NCI-H82 (cell line): ENCODE measurements at regions not wholly inside any gene's neighbourhood (a gene's known extent, or its start where the extent isn't known, plus 50 kb on each side); places are given as distances from the start of the nearest gene placed in this dataset.

Source experiments
- DNase-seq: peaks from one replicate; lab custom pipeline; 2025; lab: John Stamatoyannopoulos, UW

- DNase-seq: no peak
Observed at GRCh38 chr1:163877016-163877415, 555.3 kb downstream of the NUF2 start.

GRCh38 chr1:163885510-163885909 lies 563.8 kb downstream of the NUF2 start:
- no peak for DNase-seq

- DNase-seq: no peak
Observed at GRCh38 chr1:163896001-163896400, 574.2 kb downstream of the NUF2 start.

- DNase-seq: no peak
Observed at GRCh38 chr1:163897412-163898155, 575.8 kb downstream of the NUF2 start.

GRCh38 chr1:163906283-163906682 lies 584.5 kb downstream of the NUF2 start:
- DNase-seq: no peak

- DNase-seq: no peak
Observed at GRCh38 chr1:163912170-163912884, 590.6 kb downstream of the NUF2 start.

- DNase-seq: no peak
Observed at GRCh38 chr1:163914785-163915413, 593.1 kb downstream of the NUF2 start.

- peak; percentile 32 for DNase-seq
Observed at GRCh38 chr1:163922743-163923201, 601.0 kb downstream of the NUF2 start.

GRCh38 chr1:163924041-163924440 lies 602.3 kb downstream of the NUF2 start:
- DNase-seq: peak; percentile 98

GRCh38 chr1:163927493-163927892 lies 605.7 kb downstream of the NUF2 start:
- DNase-seq: no peak

- no peak for DNase-seq
Observed at GRCh38 chr1:163928069-163928468, 606.3 kb downstream of the NUF2 start.

- DNase-seq: no peak
Observed at GRCh38 chr1:163928651-163929050, 606.9 kb downstream of the NUF2 start.

GRCh38 chr1:163932901-163933300 lies 611.1 kb downstream of the NUF2 start:
- DNase-seq: no peak

GRCh38 chr1:163933437-163933836 lies 611.7 kb downstream of the NUF2 start:
- peak; percentile 71 for DNase-seq

- no peak for DNase-seq
Observed at GRCh38 chr1:163935738-163936374, 614.1 kb downstream of the NUF2 start.

GRCh38 chr1:163959622-163960021 lies 599.4 kb upstream of the PBX1 start:
- peak; percentile 8 for DNase-seq

- DNase-seq: no peak
Observed at GRCh38 chr1:163970151-163970550, 588.8 kb upstream of the PBX1 start.

GRCh38 chr1:163970699-163971098 lies 588.3 kb upstream of the PBX1 start:
- no peak for DNase-seq

GRCh38 chr1:163973586-163973985 lies 585.4 kb upstream of the PBX1 start:
- DNase-seq: no peak

- DNase-seq: no peak
Observed at GRCh38 chr1:163974120-163974519, 584.9 kb upstream of the PBX1 start.

- DNase-seq: no peak
Observed at GRCh38 chr1:163980394-163980793, 578.6 kb upstream of the PBX1 start.

GRCh38 chr1:163981500-163982030 lies 577.4 kb upstream of the PBX1 start:
- no peak for DNase-seq
